ENCODE measurements at regions not wholly inside any gene's neighbourhood (a gene's known extent, or its start where the extent isn't known, plus 50 kb on each side); places are given as distances from the start of the nearest gene placed in this dataset.

- Histone ChIP-seq H3K4me1 (no peaks in the 10 kb centered on the region), H3K4me3 (no peak overlapping the region), H3K27ac (no peak overlapping the region), H3K9me3 (no peaks in the 10 kb centered on the region), H3K27me3 (no peaks in the 10 kb centered on the region), H3K36me3 (no peaks in the 10 kb centered on the region)
- 63 to 70% methylated on average over 2 of the region's 2 CpGs for WGBS, 2 donors
- TF ChIP-seq CTCF (IDR thresholded peaks at IDR 0.05): no peak
- FAIRE-seq (no peak), DNase-seq (no peak), ATAC-seq (no peak)
- intact Hi-C loops (cut with DNase I): no loop called here
Observed at GRCh38 chr4:136741468-136741867, 790.8 kb downstream of the PCDH18 start.

GRCh38 chr4:136740326-136740725 lies 792.0 kb downstream of the PCDH18 start:
- 57 to 66% methylated on average over 4 of the region's 4 CpGs for WGBS, 2 donors
- TF ChIP-seq CTCF (IDR thresholded peaks at IDR 0.05): no peak
- H3K27ac ChIP-seq: no peak overlapping the region
- H3K4me1 ChIP-seq: no peaks in the 10 kb centered on the region
- intact Hi-C loops (cut with DNase I): no loop called here
- FAIRE-seq: no peak
- DNase-seq: no peak
- H3K9me3 ChIP-seq: no peaks in the 10 kb centered on the region
- no peak for ATAC-seq
- no peaks in the 10 kb centered on the region for H3K36me3 ChIP-seq
- no peaks in the 10 kb centered on the region for H3K27me3 ChIP-seq
- no peak overlapping the region for H3K4me3 ChIP-seq

- H3K4me3 ChIP-seq: no peak overlapping the region
- intact Hi-C loops (cut with DNase I): no loop called here
- FAIRE-seq: no peak
- no peaks in the 10 kb centered on the region for H3K4me1 ChIP-seq
- no peak overlapping the region for H3K27ac ChIP-seq
- no peak for ATAC-seq
- no peaks in the 10 kb centered on the region for H3K36me3 ChIP-seq
- DNase-seq: no peak
- no peak for TF ChIP-seq CTCF (IDR thresholded peaks at IDR 0.05)
- H3K27me3 ChIP-seq: no peaks in the 10 kb centered on the region
- no peaks in the 10 kb centered on the region for H3K9me3 ChIP-seq
Observed at GRCh38 chr4:136737066-136737465, 795.2 kb downstream of the PCDH18 start.

GRCh38 chr4:136731025-136731424 lies 801.3 kb downstream of the PCDH18 start:
- ATAC-seq (no peak), DNase-seq (no peak), FAIRE-seq (no peak)
- H3K4me1 ChIP-seq: no peaks in the 10 kb centered on the region
- H3K27me3 ChIP-seq: no peaks in the 10 kb centered on the region
- H3K36me3 ChIP-seq: no peaks in the 10 kb centered on the region
- no peaks in the 10 kb centered on the region for H3K9me3 ChIP-seq
- no peak overlapping the region for H3K4me3 ChIP-seq
- no peak for TF ChIP-seq CTCF (IDR thresholded peaks at IDR 0.05)
- intact Hi-C loops (cut with DNase I): no loop called here
- no peak overlapping the region for H3K27ac ChIP-seq

GRCh38 chr4:136725286-136726081 lies 806.8 kb downstream of the PCDH18 start:
- FAIRE-seq (no peak), ATAC-seq (no peak), DNase-seq (no peak)
- H3K4me1 ChIP-seq: no peaks in the 10 kb centered on the region
- H3K27me3 ChIP-seq: no peaks in the 10 kb centered on the region
- H3K27ac ChIP-seq: no peak overlapping the region
- WGBS, 2 donors: 52 to 60% methylated on average over 4 of the region's 4 CpGs
- intact Hi-C loops (cut with DNase I): no loop called here
- H3K36me3 ChIP-seq: no peaks in the 10 kb centered on the region
- H3K4me3 ChIP-seq: no peak overlapping the region
- no peaks in the 10 kb centered on the region for H3K9me3 ChIP-seq
- TF ChIP-seq CTCF (IDR thresholded peaks at IDR 0.05): no peak
